ENCODE measurements at regions not wholly inside any gene's neighbourhood (a gene's known extent, or its start where the extent isn't known, plus 50 kb on each side); places are given as distances from the start of the nearest gene placed in this dataset.

GRCh38 chr3:31067004-31067403 is 172.5 kb upstream of the GADL1 start:
- Histone ChIP-seq H2AFZ (ENCODE audit: low read depth, low read length) (no peak overlapping the region), H3K36me3 (ENCODE audit: control insufficient read depth in 2 of 2, extremely low read depth in 1 of 2, insufficient read depth in 2 of 2, low read length in 2 of 2) (no peaks in the 10 kb centered on the region), H3K4me3 (replicated peaks in 1 of 3; ENCODE audit: insufficient read depth in 1 of 3, low read depth in 1 of 3, low read length in 3 of 3) (no peak overlapping the region), H4K20me1 (replicated peaks; ENCODE audit: control insufficient read depth, extremely low read depth, insufficient read depth, low read length) (no peaks in the 10 kb centered on the region), H3K27me3 (ENCODE audit: control insufficient read depth in 2 of 2, insufficient read depth in 2 of 2, low read length in 2 of 2) (peaks cover 0 to 10% of the 10 kb centered on the region in 2 experiments), H3K9me1 (replicated peaks; ENCODE audit: control insufficient read depth, extremely low read depth, insufficient read depth, low read length) (no peaks in the 10 kb centered on the region), H3K4me1 (ENCODE audit: control insufficient read depth, extremely low read depth, insufficient read depth, low read length) (no peaks in the 10 kb centered on the region), H3K4me2 (ENCODE audit: insufficient read depth, low read length) (no peak overlapping the region), H3K79me2 (ENCODE audit: control insufficient read depth, insufficient read depth, low read length) (no peaks in the 10 kb centered on the region), H3K9me3 (replicated peaks; ENCODE audit: control insufficient read depth, insufficient read depth, low read length) (no peaks in the 10 kb centered on the region), H3K9ac (replicated peaks; ENCODE audit: extremely low read depth, insufficient read depth, low read length) (no peak overlapping the region), H3K27ac (ENCODE audit: insufficient read depth, low read depth, low read length) (no peak overlapping the region)
- TF ChIP-seq MAX (IDR thresholded peaks at IDR 0.05; ENCODE audit: insufficient read depth, insufficient read length) (no peak), MYC (IDR thresholded peaks at IDR 0.05; ENCODE audit: low read depth, low read length) (no peak), EZH2 (IDR thresholded peaks at IDR 0.05; ENCODE audit: borderline replicate concordance, low read depth, low read length, severe bottlenecking) (no peak), GATA2 (IDR thresholded peaks at IDR 0.05; ENCODE audit: insufficient read depth, insufficient read length, low read depth, low read length) (no peak), POLR2AphosphoS5 (IDR thresholded peaks at IDR 0.05; ENCODE audit: insufficient read depth, low read depth, low read length) (no peak), POLR2A (IDR thresholded peaks at IDR 0.05; ENCODE audit: low read depth, low read length) (no peak), FOS (IDR thresholded peaks at IDR 0.05; ENCODE audit: borderline replicate concordance, insufficient read depth, low read length) (no peak), JUN (IDR thresholded peaks at IDR 0.05; ENCODE audit: borderline replicate concordance, insufficient read depth, insufficient read length, low read depth) (no peak), CTCF (IDR thresholded peaks at IDR 0.05; ENCODE audit: extremely low read depth in 1 of 2, insufficient read depth in 1 of 2, low read depth in 1 of 2, low read length in 2 of 2) (no peak)
- no TSS peak for BruUV-seq (replicated peaks)
- intact Hi-C loops (cut with micrococcal nuclease) = no loop called here
- FAIRE-seq (no peak), DNase-seq (ENCODE audit: low read depth, low spot score) (no peak)
- POLR2A ChIA-PET = no interaction called here
- dilution Hi-C loops (cut with MboI; ENCODE audit: extremely low pct_ligation_motif_present, low sequenced_read_pairs) = no loop called here
- CTCF ChIA-PET = no interaction called here

Measured in endothelial cell of umbilical vein (primary cell).